K562 (cell line): ENCODE measurements at regions not wholly inside any gene's neighbourhood (a gene's known extent, or its start where the extent isn't known, plus 50 kb on each side); places are given as distances from the start of the nearest gene placed in this dataset.
A peak's percentile ranks its signal among the peaks of the same experiment; 100 is the strongest.

Experiments used
- ATAC-seq: fragments of 200-7000 bp; cut with Tn5 transposase; 3 replicates; pipeline ENCODE4 v1.9.1; 2020; ENCODE audit warnings: moderate library complexity
- BruUV-seq: library from RNA; stranded (reverse); fragments of 400-500 nt; replicated peaks from 2 replicates; lab custom pipeline; 2021; lab: Mats Ljungman, UMichigan
- CTCF ChIA-PET: fragments of 300-600 bp; formaldehyde crosslinking; extraction: SDS; loops from one replicate; lab custom pipeline; 2021; ENCODE audit warnings: low intra/inter-chr PET ratio; lab: Yijun Ruan, JAX
- POLR2A ChIA-PET: fragments of 300-600, 350-650 bp; sonication (Branson Sonifier 250); formaldehyde crosslinking; extraction: SDS; loops from one replicate; lab custom pipeline; 2021; ENCODE audit warnings: antibody characterized with exemption, inconsistent platforms; lab: Yijun Ruan, JAX
- DNase-seq, 4 experiments: peaks; one replicate each; pipeline versions ENCODE4 v3.0.0 to v3.0.0-alpha.2; 2011 to 2018; ENCODE audit warnings: low spot score in 3 of 4, mixed read lengths in 3 of 4; ENCODE audit errors: extremely low read depth in 1 of 4
- FAIRE-seq: peaks from 2 replicates; lab custom pipeline; 2011; peaks lifted over from hg19 to GRCh38; lab: Jason Lieb, UNC
- H2AFZ ChIP-seq: 2 replicates; pipeline ENCODE4 v1.6.0; 2011; ENCODE audit warnings: low read depth, low read length, control low read depth, inconsistent platforms
- H3K27ac ChIP-seq: fragments of 200-600 bp; 3 replicates; pipeline ENCODE4 v1.8.0; 2011; ENCODE audit warnings: low read depth, mild to moderate bottlenecking, control low read depth, inconsistent platforms, low read length, moderate library complexity, mixed read lengths; ENCODE audit errors: extremely low read depth
- H3K27me3 ChIP-seq, 2 experiments: fragments of 300-600 bp in 1 of 2; 2 replicates in 1 of 2; 3 replicates in 1 of 2; pipeline versions ENCODE4 v1.6.0 to v1.8.0; 2011; ENCODE audit warnings: inconsistent platforms in 2 of 2, low read length in 2 of 2, mild to moderate bottlenecking in 1 of 2, mixed read lengths in 1 of 2, moderate library complexity in 1 of 2; ENCODE audit not compliant: control insufficient read depth in 2 of 2, insufficient read depth in 2 of 2
- H3K36me3 ChIP-seq: fragments of 300-600 bp; 3 replicates; pipeline ENCODE4 v1.8.0; 2011; ENCODE audit warnings: mild to moderate bottlenecking, low read length, inconsistent platforms; ENCODE audit not compliant: control insufficient read depth, insufficient read depth
- H3K4me1 ChIP-seq, 2 experiments: fragments of 200-600 bp in 1 of 2; replicated peaks in 1 of 2; 2 replicates in 1 of 2; 3 replicates in 1 of 2; pipeline versions ENCODE4 v1.5.1 to v1.8.0; 2011; ENCODE audit warnings: inconsistent platforms in 2 of 2, low read length in 2 of 2, mild to moderate bottlenecking in 1 of 2, mixed read lengths in 1 of 2, moderate library complexity in 1 of 2; ENCODE audit not compliant: control insufficient read depth in 2 of 2, insufficient read depth in 2 of 2
- H3K4me2 ChIP-seq: 2 replicates; pipeline ENCODE4 v1.6.1; 2011; ENCODE audit warnings: low read length, control low read depth, inconsistent platforms, mixed read lengths; ENCODE audit not compliant: insufficient read depth
- H3K4me3 ChIP-seq: fragments of 200-600 bp; sonication (generic), shearing (Covaris generic); 2 replicates; pipeline ENCODE4 v1.5.1; 2016; ENCODE audit warnings: control low read depth, inconsistent platforms
- H3K79me2 ChIP-seq: fragments of 200-600 bp; 3 replicates; pipeline ENCODE4 v1.8.0; 2011; ENCODE audit warnings: low read length, inconsistent platforms; ENCODE audit not compliant: control insufficient read depth, insufficient read depth
- H3K9ac ChIP-seq, 2 experiments: 2 replicates each; pipeline versions ENCODE4 v1.6.0 to v1.6.1; 2011; ENCODE audit warnings: low read depth in 2 of 2, low read length in 2 of 2, control low read depth in 1 of 2, inconsistent platforms in 1 of 2, mild to moderate bottlenecking in 1 of 2, mixed read lengths in 1 of 2; ENCODE audit not compliant: insufficient read depth in 1 of 2
- H3K9me1 ChIP-seq: one replicate; pipeline ENCODE4 v1.6.0; 2011; ENCODE audit warnings: inconsistent platforms, mild to moderate bottlenecking, low read length, moderate library complexity; ENCODE audit not compliant: control insufficient read depth, insufficient read depth
- H3K9me3 ChIP-seq: replicated peaks from 2 replicates; pipeline ENCODE4 v1.5.1; 2011; ENCODE audit warnings: low read depth, low read length, inconsistent platforms; ENCODE audit not compliant: control insufficient read depth, insufficient read depth
- H4K20me1 ChIP-seq: replicated peaks from 2 replicates; pipeline ENCODE4 v1.6.1; 2011; ENCODE audit warnings: low read length, inconsistent platforms, mixed read lengths; ENCODE audit not compliant: control insufficient read depth, insufficient read depth
- ARHGAP35 ChIP-seq: fragments of 450-650 bp; IDR thresholded peaks from 2 replicates; pipeline ENCODE4 v1.6.1; 2018; ENCODE audit not compliant: partially characterized antibody
- ARID1B ChIP-seq: fragments of 450-650 bp; IDR thresholded peaks from 2 replicates; pipeline ENCODE4 v1.6.1; 2016; ENCODE audit warnings: antibody characterized with exemption, mild to moderate bottlenecking, inconsistent platforms
- BHLHE40 ChIP-seq: IDR thresholded peaks from 2 replicates; pipeline ENCODE4 v1.6.1; 2011; ENCODE audit warnings: low read length, improper control_type of control experiment
- BRD4 ChIP-seq: fragments of 200-600 bp; sonication (generic); IDR thresholded peaks from 2 replicates; pipeline ENCODE4 v1.6.1; 2017; ENCODE audit warnings: inconsistent platforms
- HDAC8 ChIP-seq: fragments of 450-650 bp; IDR thresholded peaks from 2 replicates; pipeline ENCODE4 v1.6.1; 2016; ENCODE audit warnings: mild to moderate bottlenecking, missing genetic modification characterization, moderate library complexity, missing compliant biosample characterization
- JUN ChIP-seq, 2 experiments: sonication (generic) in 1 of 2; formaldehyde crosslinking in 1 of 2; IDR thresholded peaks; 2 replicates each; pipeline versions ENCODE4 v1.6.1 to v1.8.0; 2012 to 2022; ENCODE audit warnings: borderline replicate concordance in 2 of 2, mild to moderate bottlenecking in 2 of 2, improper control_type of control experiment in 1 of 2, low read depth in 1 of 2, low read length in 1 of 2, missing genetic modification reagents in 1 of 2
- MBD2 ChIP-seq: sonication (generic); IDR thresholded peaks from 2 replicates; pipeline ENCODE4 v1.6.1; 2016; ENCODE audit warnings: low read depth, borderline replicate concordance
- MED1 ChIP-seq: sonication (generic); formaldehyde crosslinking; IDR thresholded peaks from 2 replicates; pipeline ENCODE4 v1.8.1; 2023; ENCODE audit warnings: missing genetic modification reagents, borderline replicate concordance
- TAF15 ChIP-seq: fragments of 200-400 bp; formaldehyde crosslinking; IDR thresholded peaks from 2 replicates; pipeline ENCODE4 v1.6.1; 2017; ENCODE audit warnings: mild to moderate bottlenecking, low read depth, low read length, moderate library complexity
- TEAD4 ChIP-seq, 2 experiments: sonication (generic) in 1 of 2; formaldehyde crosslinking in 1 of 2; IDR thresholded peaks; 2 replicates each; pipeline versions ENCODE4 v1.6.1 to v1.8.0; 2012 to 2022; ENCODE audit warnings: borderline replicate concordance in 1 of 2, inconsistent platforms in 1 of 2, low read length in 1 of 2, mild to moderate bottlenecking in 1 of 2, missing genetic modification reagents in 1 of 2
- ZNF239 ChIP-seq: fragments of 250-450 bp; sonication (Bioruptor Pico); IDR thresholded peaks from 2 replicates; pipeline ENCODE4 v1.4.0; 2020; ENCODE audit warnings: mild to moderate bottlenecking
- ZNF384 ChIP-seq: IDR thresholded peaks from 2 replicates; pipeline ENCODE4 v1.6.1; 2012; ENCODE audit warnings: low read depth, low read length, improper control_type of control experiment
- ZNF507 ChIP-seq: conservative IDR thresholded peaks from 2 replicates; pipeline ENCODE4 v1.6.1; 2017; ENCODE audit warnings: missing genetic modification characterization, missing compliant biosample characterization
- WGBS: fragments of 100-300 bp; shearing (Covaris generic); methylation state at CpG from one replicate; pipeline ENCODE4 v1.1.6; 2016; ENCODE audit warnings: low coverage, mixed read lengths; ENCODE audit not compliant: insufficient coverage; ENCODE audit errors: missing lambda C conversion rate; 5-methylcytosine and 5-hydroxymethylcytosine counted together
- in situ Hi-C: fragments of 300-500 bp; cut with MboI; formaldehyde crosslinking; loops from 4 replicates; pipeline ENCODE4 v1.15.0; 2018; ENCODE audit warnings: inconsistent platforms, mixed read lengths
- intact Hi-C: fragments of 100-400 bp; cut with micrococcal nuclease; formaldehyde crosslinking; loops from 2 replicates; pipeline ENCODE4 v1.14.2; 2022
- TF ChIP-seq, protein P1 (sequence below), 3 experiments: IDR thresholded peaks in 2 of 3; conservative IDR thresholded peaks in 1 of 3; 2 replicates each; pipeline ENCODE4 v1.5.1; 2011 to 2012; ENCODE audit warnings: low read length in 3 of 3, mild to moderate bottlenecking in 3 of 3, control low read depth in 2 of 3, improper control_type of control experiment in 1 of 3, inconsistent platforms in 1 of 3, low read depth in 1 of 3, mixed read lengths in 1 of 3, moderate library complexity in 1 of 3; ENCODE audit not compliant: insufficient read depth in 2 of 3
- TF ChIP-seq, protein P2 (sequence below): sonication (generic); formaldehyde crosslinking; IDR thresholded peaks from 2 replicates; pipeline ENCODE4 v1.8.0; 2022; ENCODE audit warnings: mild to moderate bottlenecking, missing genetic modification reagents, borderline replicate concordance
- TF ChIP-seq, protein P3 (sequence below): sonication (generic); formaldehyde crosslinking; IDR thresholded peaks from 2 replicates; pipeline ENCODE4 v1.8.0; 2022; ENCODE audit warnings: missing genetic modification reagents, mild to moderate bottlenecking, borderline replicate concordance

DNA sequence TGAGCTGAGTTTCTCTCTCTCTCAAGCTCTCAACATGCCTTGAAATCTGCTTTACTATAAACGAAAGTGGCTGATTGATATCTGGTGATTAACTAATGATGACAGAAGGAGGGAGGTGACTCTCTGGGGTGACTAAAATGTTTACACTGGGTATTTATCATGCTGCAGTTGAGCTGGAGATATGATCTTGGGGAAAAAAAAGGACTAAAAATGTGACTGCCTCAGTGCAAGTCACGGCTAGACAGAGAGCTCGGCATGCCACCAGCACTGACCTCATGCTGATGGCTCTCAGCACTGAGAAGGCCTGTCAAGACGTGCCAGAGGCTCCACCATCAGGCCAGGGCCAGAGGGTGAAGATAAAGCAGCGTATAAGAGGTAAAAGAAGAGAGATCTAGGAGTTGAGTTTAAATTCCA lies 103.1 kb upstream of the SPACA1 start:
- BruUV-seq = no TSS peak
- Histone ChIP-seq H3K4me3 (no peak overlapping the region), H3K9ac (no peak overlapping the region), H3K27me3 (peaks cover 11 to 13% of the 10 kb centered on the region in 2 experiments), H3K79me2 (no peaks in the 10 kb centered on the region), H3K4me2 (no peak overlapping the region; the same call in 1 of the 2 replicates), H4K20me1 (no peaks in the 10 kb centered on the region), H3K4me1 (no peaks in the 10 kb centered on the region), H3K9me3 (no peaks in the 10 kb centered on the region), H3K27ac (no peak overlapping the region), H2AFZ (no peak overlapping the region), H3K36me3 (no peaks in the 10 kb centered on the region), H3K9me1 (no peaks in the 10 kb centered on the region)
- DNase-seq (peak in 2 of 4 experiments; percentile 11 to 14), ATAC-seq (peak; percentile 85), FAIRE-seq (no peak)
- ChIA-PET POLR2A (interaction anchor here (0.9 kb wide), 1 partner anchor 36 kb away, joined by 4 read pairs; no protein-coding TSS in a partner anchor), CTCF (no interaction called here)
- in situ Hi-C loops = no loop called here
- intact Hi-C loops = no loop called here
- WGBS = 2% methylated on average over 5 of the region's 5 CpGs
- no peak for TF ChIP-seq MED1
- TF ChIP-seq BHLHE40 = peak; percentile 41; the same call in 1 of the 2 replicates
- TF ChIP-seq ARID1B = peak; percentile 13; the same call in 1 of the 2 replicates
- peak; percentile 52 for TF ChIP-seq ZNF384
- no peak for TF ChIP-seq MBD2
- TF ChIP-seq, protein P1, sequence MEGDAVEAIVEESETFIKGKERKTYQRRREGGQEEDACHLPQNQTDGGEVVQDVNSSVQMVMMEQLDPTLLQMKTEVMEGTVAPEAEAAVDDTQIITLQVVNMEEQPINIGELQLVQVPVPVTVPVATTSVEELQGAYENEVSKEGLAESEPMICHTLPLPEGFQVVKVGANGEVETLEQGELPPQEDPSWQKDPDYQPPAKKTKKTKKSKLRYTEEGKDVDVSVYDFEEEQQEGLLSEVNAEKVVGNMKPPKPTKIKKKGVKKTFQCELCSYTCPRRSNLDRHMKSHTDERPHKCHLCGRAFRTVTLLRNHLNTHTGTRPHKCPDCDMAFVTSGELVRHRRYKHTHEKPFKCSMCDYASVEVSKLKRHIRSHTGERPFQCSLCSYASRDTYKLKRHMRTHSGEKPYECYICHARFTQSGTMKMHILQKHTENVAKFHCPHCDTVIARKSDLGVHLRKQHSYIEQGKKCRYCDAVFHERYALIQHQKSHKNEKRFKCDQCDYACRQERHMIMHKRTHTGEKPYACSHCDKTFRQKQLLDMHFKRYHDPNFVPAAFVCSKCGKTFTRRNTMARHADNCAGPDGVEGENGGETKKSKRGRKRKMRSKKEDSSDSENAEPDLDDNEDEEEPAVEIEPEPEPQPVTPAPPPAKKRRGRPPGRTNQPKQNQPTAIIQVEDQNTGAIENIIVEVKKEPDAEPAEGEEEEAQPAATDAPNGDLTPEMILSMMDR (IDR thresholded peaks at IDR 0.05 in 2 of 3, conservative IDR thresholded peaks at IDR 0.05 in 1 of 3; ENCODE audit: insufficient read depth in 2 of 3, low read depth in 1 of 3, low read length in 3 of 3) = peak in 2 of 3 experiments; percentile 25 to 31; a peak in 2 of 6 replicates
- no peak for TF ChIP-seq TAF15
- TF ChIP-seq, protein P2, sequence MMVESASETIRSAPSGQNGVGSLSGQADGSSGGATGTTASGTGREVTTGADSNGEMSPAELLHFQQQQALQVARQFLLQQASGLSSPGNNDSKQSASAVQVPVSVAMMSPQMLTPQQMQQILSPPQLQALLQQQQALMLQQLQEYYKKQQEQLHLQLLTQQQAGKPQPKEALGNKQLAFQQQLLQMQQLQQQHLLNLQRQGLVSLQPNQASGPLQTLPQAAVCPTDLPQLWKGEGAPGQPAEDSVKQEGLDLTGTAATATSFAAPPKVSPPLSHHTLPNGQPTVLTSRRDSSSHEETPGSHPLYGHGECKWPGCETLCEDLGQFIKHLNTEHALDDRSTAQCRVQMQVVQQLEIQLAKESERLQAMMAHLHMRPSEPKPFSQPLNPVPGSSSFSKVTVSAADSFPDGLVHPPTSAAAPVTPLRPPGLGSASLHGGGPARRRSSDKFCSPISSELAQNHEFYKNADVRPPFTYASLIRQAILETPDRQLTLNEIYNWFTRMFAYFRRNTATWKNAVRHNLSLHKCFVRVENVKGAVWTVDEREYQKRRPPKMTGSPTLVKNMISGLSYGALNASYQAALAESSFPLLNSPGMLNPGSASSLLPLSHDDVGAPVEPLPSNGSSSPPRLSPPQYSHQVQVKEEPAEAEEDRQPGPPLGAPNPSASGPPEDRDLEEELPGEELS = no peak
- no peak for TF ChIP-seq ZNF507 (tag)
- TF ChIP-seq JUN (IDR thresholded peaks at IDR 0.05; ENCODE audit: borderline replicate concordance, low read depth, low read length) = peak; percentile 19; the same call in 1 of the 2 replicates
- no peak for TF ChIP-seq JUN (CRISPR knock-in tag; IDR thresholded peaks at IDR 0.05; ENCODE audit: borderline replicate concordance)
- no peak for TF ChIP-seq HDAC8 (tag)
- no peak for TF ChIP-seq BRD4
- no peak for TF ChIP-seq ARHGAP35
- TF ChIP-seq, protein P3, sequence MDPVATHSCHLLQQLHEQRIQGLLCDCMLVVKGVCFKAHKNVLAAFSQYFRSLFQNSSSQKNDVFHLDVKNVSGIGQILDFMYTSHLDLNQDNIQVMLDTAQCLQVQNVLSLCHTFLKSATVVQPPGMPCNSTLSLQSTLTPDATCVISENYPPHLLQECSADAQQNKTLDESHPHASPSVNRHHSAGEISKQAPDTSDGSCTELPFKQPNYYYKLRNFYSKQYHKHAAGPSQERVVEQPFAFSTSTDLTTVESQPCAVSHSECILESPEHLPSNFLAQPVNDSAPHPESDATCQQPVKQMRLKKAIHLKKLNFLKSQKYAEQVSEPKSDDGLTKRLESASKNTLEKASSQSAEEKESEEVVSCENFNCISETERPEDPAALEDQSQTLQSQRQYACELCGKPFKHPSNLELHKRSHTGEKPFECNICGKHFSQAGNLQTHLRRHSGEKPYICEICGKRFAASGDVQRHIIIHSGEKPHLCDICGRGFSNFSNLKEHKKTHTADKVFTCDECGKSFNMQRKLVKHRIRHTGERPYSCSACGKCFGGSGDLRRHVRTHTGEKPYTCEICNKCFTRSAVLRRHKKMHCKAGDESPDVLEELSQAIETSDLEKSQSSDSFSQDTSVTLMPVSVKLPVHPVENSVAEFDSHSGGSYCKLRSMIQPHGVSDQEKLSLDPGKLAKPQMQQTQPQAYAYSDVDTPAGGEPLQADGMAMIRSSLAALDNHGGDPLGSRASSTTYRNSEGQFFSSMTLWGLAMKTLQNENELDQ (CRISPR knock-in tag) = no peak
- 0 out of 2 replicates have a peak, but pooled peaks have one; percentile 3 for TF ChIP-seq TEAD4 (IDR thresholded peaks at IDR 0.05; ENCODE audit: low read length)
- TF ChIP-seq TEAD4 (CRISPR knock-in tag; IDR thresholded peaks at IDR 0.05; ENCODE audit: borderline replicate concordance) = no peak
- TF ChIP-seq ZNF239 = peak; percentile 77
